GM21360 (cell line): ENCODE measurements at regions not wholly inside any gene's neighbourhood (a gene's known extent, or its start where the extent isn't known, plus 50 kb on each side); places are given as distances from the start of the nearest gene placed in this dataset.

Source experiments
- ATAC-seq: cut with Tn5 transposase; IDR thresholded peaks from one replicate; pipeline ENCODE4 v1.9.1; 2021; ENCODE audit warnings: mild to moderate bottlenecking, moderate library complexity; ENCODE audit not compliant: unreplicated experiment

DNA sequence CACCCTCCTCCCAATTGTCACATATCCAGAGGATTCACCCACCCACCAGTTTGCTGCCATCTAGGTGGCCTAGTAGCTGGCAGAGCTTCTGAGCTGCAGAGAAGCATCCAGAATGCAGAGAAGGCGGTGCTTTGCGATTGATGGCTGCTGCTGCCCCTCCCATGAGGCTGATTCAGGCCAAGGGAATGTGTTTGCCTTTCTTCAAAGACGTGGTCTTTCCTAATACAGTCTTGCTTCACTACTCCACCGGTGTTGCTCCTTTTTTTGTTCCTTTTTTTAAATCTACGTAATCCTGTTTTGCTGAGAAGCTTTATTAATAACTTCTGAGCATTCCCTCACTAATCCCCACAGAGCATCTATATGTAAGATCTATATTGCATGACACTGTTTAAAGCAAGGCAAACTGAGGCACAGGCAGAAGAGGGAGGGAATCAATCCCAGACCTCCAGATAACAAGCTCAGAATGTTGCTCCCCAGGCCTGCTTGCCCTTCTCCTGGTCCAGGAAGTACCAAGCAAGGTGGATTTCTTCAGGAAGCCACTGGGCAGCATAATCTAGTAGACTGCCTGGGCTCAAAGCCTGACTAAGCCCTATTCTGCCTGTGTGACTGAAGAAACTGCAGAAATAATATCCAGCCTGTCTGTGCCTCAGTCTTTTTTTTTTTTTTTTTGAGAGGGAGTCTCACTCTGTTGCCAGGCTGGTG lies 275.5 kb upstream of the FMN2 start:
- ATAC-seq = no peak

DNA sequence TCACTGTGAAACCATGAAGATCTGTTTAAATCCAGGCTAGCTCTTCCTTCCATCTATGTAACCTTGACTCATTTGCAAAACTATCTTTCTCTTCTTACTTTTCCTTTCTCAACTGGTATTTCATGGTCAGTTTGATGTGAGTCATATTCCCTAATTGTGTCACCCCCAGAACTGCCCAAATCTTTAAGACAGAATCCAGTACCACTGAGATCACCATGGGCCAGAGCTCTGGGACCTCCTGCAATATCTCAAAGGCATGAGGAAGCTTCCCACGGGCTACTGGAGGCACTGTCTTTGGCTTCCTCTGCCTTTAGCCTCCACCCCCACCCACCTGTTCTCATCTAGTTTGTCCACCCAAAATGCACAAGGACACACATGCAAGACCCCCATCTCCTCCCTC lies 274.4 kb upstream of the FMN2 start:
- no peak for ATAC-seq

DNA sequence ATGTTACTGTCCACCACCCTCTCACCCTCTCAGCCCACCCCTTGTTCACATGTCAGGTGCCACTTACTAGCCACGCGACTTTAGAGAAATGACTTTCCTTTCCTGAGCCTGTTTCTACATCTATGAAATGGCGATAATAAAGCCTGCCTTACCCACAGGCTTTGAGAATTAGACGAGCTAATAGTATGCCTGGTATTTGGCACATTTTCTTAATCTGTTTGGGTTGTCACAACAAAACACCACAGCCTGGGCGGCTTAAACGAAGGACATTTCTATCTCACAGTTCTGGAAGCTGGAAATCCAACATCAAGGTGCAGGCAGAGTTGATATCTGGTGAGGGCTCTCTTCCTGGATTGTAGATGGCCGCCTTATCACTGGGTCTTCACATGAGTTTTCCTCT lies 273.9 kb upstream of the FMN2 start:
- ATAC-seq = no peak

DNA sequence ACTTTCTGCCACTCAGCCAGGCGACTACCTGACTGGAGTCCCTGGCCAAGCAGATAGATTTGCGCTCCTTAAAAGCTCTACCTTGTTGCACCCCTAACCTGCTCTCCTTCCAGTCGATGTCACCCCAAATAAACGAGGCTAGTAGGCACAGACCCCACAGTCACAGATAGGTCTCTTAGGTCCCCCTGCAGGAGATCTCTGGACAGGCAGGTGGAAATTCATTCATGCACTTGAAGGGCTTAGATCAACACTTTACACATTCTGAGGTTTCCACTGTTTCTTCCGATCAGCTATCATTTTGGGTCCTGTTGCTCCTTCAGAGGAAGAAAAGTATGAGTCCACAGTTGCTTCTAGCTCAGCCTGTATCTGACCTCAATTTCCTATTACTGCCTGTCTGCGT lies 272.6 kb upstream of the FMN2 start:
- no peak for ATAC-seq

DNA sequence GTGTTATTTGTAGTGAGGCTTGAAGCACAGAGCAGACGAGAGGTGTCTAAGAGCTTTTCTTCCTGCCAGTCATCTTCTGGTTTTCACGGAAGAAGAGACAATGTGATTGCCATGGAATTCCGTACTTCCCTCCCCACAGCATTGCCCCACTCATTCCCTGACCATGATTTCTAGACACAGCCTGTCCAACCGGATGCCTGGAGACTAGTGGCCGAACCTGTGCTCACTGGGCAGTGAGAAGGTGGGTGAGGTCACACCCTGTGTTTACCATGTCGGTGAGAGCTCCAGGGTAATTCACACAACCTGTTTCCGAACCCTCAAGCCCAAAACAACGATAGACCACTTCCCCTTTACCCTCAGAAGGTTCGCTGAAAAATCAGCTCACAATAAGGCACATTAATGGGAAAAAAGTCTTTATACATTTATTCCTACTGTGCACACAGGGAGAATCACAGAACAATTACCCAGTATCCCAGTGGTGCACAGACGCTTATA lies 271.9 kb upstream of the FMN2 start:
- no peak for ATAC-seq

DNA sequence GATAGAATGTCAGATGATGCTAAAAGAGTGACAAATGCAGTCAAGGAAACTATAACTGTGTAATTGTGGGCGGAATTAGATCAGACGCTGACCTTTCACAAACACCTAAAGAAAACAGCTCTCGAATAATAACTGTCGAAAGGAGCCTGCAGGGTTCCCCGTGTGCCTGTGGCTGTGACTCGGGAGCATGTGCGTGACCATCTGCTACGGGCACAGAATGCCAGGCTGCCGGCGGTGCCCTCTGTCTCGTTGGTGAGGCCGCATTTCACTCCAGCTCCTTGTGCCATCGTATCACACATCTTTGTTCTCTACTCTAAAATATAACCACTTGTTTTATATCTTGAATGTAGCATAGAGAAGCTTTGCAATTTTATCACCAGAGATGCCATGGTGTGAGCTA lies 267.8 kb upstream of the FMN2 start:
- ATAC-seq = no peak

DNA sequence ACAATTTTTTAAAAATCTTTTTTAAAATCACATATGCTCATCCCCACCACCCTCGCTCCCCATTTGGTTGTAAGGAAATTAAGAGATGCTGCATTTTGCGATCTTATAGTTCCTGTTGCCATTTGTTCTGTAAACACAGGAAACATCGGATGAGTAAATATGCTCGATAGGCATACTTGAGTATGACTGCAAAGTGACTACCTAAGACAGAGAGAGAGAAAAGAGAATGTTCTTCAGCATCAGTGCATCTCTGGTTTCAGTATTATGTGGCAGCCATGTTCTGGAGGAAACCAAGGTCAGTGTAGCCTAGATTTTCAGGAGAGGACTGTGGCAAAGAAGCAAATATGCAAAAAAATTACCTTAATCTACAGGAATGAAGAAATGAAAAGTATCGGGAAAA lies 265.5 kb upstream of the FMN2 start:
- ATAC-seq = no peak

DNA sequence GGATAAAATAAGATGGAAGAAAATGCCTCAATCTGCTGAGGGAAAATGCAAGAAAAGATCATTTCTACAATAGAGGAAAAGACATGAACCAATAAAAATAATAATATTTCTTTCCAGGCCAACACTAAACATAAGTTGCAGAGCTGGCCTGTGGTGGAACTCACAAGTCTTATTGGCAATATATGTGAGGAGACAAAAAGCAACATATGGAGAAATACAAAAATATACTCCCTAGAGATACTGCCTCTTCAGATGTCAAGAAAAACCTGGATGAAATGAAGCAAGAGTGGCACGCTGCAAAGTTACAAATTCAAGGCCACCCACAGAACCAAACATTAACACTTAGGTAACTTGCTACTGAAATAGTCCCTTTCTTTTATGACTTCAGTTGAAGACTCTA lies 264.9 kb upstream of the FMN2 start:
- ATAC-seq = no peak

DNA sequence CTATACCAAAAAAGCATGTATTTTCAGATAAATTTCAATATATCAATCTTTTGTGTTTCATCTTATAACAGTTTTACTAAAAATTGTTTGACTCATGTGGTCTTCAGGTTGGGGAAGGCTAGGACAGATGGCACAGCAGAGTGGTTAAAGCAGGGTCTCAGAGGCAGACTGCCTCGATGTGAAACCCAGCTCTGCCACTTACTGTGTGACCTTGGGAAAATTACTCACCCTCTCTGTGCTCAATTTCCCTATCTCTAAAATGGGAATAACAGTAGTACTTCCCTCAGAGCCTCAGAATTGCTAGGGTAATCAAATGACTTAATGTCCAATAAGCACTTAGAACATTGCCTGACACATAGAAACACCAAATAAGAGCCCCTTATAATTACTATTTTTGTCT lies 262.1 kb upstream of the FMN2 start:
- ATAC-seq = no peak

DNA sequence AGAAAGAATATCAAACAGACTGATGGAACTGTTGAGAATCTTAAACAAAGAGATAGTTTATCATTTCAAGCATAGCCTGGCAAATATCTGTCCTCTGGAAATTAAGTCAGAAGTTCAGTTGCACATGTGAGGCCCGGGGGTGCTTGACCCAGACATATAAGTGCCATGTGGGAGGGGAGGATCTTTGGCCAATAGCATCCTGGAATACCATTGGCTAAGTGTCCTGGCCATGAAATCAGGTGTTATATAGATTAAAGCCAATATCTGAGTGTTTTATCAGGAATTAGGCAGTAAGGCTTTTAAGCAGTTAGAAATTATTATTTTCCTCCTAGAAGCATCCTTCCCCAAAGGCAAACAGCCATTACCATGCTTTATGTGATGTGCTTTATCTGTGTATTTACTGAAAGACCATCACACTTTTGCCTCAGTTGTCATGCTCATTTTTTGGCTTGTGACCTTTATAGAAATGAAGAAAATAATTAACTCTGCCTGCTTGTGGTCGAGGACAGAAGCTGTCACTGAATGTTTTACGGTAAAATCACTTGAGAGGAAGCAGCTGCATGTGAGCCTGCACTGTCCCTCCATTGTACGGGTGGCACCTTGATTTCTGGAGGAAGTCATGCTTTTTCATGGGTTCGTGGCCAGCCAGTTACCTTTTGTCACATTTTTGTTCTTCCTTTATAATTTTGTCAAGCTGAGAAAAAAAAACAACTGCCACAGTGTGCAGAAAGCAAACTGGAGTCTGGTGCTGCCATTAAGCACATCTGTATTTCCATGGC lies 259.9 kb upstream of the FMN2 start:
- ATAC-seq = no peak

DNA sequence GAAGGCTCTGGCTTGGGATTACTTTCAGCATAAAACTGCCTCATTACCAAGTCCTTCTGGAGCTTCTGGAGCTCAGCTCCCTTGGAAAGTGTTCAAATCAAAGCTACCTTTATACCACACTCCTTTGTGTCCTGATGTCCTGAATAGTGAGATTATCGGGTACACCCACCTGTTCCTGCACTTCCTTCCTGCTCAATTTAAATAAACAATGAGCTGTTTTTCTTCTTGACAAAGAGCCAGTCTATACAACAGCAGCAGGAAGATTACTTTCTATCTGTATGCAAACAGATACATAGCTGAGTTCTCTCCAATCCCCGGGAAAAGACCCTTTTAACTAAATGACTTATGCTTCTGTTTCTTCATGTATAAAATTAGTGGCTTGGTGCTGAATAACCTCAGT lies 258.0 kb upstream of the FMN2 start:
- no peak for ATAC-seq

DNA sequence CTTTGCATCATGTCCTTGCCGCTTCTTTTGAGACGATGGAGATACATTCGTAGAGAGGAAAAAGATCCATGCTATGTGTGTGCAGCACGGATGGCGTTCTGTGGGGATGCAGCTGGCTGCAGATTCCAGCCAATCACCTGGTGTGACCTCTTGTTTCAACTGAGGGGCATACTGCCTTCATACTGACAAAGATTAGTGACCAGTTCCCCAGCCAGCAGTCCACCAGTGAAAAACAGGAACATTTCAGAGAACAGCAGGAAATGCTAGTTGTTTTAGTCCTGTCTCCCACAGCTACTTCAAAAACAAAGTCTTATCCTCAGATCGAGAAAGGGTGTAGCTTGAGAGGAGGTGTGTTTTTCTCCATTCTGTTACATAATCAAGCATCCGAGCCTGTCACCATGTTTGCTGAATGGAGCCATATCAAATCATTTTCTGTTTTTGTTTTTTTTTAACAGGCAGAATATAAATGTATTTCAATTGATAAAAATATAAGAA lies 255.7 kb upstream of the FMN2 start:
- ATAC-seq = no peak

DNA sequence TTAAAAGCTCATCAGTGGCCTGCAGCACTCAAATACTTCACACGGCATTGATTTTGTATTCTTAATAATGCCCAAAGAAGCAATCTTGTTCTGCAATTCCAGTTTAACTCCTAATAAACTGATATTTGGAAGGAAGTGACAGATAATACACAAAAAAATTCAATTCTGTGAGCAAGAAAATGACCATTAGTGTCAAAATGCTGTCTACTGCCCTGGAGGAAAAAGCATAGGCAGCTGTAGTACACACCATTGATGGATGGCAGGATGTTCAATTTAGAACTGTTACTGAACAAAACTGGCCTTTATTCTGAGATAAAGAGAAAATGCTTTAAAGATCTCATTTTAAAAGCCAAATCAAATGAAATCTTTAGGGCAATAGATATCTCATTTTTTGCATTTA lies 251.3 kb upstream of the FMN2 start:
- no peak for ATAC-seq

DNA sequence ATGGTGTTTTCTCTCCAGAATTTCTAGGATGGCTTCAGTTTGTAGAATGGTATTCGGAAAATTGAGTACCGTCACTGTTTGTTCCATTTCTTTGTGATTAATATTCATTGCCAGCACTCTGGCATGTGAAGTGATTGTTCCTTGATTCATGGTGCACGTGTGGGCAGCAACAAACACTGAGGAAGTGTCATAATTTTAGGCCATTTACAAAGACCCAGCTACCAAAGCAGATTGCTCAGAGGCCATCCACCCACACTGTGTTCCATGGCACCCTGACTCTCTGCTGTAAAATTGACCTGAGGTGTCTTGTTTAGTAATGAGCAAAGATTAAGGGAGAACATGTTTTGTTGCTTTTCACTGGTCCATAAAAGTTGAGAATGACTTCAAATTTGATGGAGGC lies 250.9 kb upstream of the FMN2 start:
- no peak for ATAC-seq

DNA sequence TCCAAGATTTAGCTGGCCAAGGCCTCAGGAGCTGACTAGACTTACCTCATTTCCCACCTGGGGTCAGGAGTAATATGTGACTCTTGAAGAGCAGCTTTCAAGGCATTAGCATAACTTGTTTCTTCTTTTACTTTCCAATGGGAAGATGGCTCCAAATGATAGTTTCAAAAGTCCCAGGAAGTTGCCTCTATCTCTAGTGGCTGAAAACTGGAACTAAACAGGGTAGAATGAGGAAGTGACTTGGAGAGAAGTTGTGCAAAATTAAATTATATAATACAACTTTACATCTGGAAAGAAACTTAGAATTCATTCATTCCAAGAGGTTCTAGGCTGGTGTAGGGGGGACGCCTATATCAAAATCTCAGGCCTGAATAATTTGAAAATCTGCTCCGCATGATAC lies 250.1 kb upstream of the FMN2 start:
- no peak for ATAC-seq

DNA sequence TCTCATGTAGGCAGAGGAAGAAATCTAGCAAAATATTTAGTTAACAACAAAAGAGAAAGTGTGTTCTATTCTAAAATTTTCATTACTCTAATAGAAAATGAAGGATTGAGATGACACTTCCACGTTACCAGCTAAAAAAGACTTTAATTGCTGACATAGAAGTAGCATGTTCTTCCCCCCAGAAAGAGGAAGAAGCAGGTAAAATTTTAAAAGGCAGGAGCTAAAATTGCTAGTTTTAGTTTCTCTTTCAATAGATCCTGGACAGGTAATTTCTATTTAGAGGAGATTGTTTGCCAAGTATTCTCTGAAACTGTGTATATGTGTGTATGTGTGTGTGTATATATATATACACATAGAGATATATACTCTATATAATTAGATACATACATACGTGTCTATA lies 248.1 kb upstream of the FMN2 start:
- no peak for ATAC-seq

DNA sequence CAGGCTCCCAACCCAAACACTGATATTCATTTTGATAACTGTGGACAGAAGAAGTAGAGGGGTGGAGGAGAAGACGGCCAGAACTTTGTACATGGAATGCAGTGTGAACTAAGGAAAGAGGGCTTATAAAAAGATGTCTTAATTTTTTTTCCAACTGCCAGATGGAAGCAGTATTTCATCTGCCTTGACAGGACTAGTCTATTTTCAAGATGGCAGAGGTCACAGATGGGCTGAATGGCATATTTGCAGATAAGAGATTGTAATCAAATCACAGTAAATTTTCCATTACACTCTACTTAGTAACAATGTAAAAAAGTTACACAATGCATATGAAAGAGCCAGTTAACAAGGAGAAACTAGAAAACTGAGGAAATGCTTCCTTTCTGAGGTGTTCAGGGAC lies 246.8 kb upstream of the FMN2 start:
- ATAC-seq = no peak

DNA sequence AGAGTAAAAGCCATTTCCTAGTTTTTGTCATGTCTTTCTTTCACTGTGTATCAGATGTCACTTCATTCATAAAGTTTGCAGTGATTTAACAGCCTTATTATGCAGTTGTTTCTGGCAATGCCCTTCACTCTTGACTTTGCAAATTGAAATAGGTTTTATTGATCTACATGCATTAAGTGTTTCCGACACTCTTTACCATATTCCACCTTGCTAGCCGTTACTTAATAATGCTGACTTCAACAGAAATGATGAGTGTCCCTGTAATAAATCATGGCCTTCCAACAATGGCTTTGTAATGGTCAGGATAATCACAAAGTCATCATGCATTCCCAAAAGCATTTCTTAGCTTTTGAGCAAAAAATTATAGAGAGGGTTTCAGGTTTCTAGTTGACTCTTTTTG lies 236.8 kb upstream of the FMN2 start:
- no peak for ATAC-seq

DNA sequence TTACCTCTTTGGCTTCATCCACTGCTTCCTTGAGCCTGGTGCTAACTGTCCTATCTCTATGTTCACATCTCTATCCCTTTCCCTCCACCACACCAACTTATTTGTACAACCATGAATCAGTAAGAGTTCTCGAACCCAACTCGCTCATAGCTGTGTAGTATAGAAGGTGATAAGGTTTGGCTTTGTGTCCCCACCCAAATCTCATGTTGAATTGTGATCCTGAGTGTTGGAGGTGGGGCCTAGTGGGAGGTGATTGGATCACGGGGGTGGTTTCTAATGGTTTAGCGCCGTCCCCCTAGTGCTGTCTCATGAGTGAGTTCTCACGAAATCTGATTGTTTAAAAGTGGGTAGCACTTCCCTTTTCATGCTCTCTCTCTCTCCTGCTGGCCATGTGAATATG lies 235.6 kb upstream of the FMN2 start:
- no peak for ATAC-seq

DNA sequence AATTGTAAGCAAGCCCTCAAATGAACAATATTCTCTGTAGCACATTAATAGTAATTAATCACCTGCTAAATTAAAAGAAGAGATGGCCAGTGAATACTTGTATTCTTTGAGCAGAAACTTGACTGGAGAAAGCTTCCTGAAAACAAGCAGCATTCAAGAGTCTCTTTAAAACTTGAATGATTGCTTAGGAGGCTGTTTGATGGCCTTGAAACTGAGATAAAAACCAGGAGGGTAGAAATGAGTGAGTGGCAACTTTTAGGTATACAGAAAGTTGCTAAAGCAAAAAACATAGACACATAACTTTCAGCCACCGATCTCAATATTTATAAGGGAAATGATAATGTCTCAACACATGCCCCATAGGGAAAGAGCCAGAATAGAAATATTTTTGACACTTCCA lies 234.8 kb upstream of the FMN2 start:
- no peak for ATAC-seq

DNA sequence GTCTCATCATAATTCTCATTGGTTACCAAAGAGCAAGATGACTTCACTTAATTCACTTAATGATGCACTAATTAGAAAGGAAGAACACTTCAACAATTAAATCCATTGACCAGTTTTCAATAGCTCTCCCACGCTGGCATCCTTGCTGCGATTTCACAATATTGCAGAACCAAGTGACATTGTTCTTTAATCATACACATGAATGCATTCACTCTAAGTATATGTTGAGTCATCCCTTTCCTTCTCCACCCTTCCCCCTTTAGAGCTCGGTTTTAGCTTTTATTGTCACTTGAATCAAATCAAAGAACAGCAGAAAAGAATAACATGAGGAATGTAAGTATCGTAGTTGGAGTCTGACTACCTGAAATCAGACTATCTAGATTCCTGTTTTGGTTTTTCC lies 233.6 kb upstream of the FMN2 start:
- ATAC-seq = no peak

DNA sequence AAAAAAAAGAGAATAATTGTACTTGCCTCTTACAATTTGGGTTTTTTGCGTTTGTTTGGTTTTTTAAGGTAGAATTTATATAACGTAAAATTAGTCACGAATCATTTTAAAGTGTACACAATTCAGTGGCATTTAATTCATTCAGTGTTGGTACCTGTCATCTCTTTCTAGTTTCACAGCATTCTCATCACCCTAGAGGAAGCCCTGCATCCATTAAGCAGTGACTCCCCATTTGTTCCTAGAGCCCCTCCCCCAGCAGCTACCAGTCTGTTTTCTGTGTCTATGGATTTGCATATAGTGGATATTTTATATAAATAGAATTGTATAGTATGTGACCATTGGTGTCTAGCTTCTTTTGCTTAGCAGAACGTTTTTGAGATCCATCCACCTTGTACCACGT lies 233.2 kb upstream of the FMN2 start:
- ATAC-seq = no peak
